DOHH2 (cell line): ENCODE measurements at regions not wholly inside any gene's neighbourhood (a gene's known extent, or its start where the extent isn't known, plus 50 kb on each side); places are given as distances from the start of the nearest gene placed in this dataset.

Experiments
- EZH2phosphoT487 ChIP-seq: fragments of 200-600 bp; sonication (generic); IDR thresholded peaks from 2 replicates; pipeline ENCODE4 v1.6.1; 2017; ENCODE audit warnings: borderline replicate concordance, mild to moderate bottlenecking, antibody characterized with exemption, low read length, moderate library complexity, mixed read lengths
- TF ChIP-seq, protein P1 (sequence below): fragments of 200-600 bp; sonication (generic); IDR thresholded peaks from one replicate; pipeline ENCODE4 v1.5.1; 2014; ENCODE audit warnings: antibody characterized with exemption, mild to moderate bottlenecking, low read depth, low read length; ENCODE audit not compliant: poor library complexity, severe bottlenecking

DNA sequence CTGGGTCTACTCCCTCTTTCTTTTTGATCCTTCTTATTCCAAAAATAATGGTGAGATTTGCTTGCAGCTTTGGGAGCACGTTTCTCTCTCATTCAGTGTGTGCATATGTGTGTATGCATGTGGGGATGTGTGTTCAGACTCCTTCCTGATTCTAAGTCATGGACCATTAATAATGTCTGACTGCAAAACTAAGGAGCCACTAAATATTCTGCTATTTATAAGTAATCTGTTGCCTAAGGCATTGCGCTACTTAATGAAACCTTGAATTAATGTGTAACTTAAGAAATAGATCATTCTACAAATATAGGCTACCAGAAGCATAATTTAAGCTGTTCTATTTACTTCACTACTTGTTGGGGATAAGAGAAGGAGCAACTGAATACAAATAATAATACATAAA lies 182.1 kb downstream of the TFCP2L1 start:
- TF ChIP-seq, protein P1, sequence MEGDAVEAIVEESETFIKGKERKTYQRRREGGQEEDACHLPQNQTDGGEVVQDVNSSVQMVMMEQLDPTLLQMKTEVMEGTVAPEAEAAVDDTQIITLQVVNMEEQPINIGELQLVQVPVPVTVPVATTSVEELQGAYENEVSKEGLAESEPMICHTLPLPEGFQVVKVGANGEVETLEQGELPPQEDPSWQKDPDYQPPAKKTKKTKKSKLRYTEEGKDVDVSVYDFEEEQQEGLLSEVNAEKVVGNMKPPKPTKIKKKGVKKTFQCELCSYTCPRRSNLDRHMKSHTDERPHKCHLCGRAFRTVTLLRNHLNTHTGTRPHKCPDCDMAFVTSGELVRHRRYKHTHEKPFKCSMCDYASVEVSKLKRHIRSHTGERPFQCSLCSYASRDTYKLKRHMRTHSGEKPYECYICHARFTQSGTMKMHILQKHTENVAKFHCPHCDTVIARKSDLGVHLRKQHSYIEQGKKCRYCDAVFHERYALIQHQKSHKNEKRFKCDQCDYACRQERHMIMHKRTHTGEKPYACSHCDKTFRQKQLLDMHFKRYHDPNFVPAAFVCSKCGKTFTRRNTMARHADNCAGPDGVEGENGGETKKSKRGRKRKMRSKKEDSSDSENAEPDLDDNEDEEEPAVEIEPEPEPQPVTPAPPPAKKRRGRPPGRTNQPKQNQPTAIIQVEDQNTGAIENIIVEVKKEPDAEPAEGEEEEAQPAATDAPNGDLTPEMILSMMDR: no peak
- TF ChIP-seq EZH2phosphoT487: no peak
